Nephron (organoid): ENCODE measurements at regions not wholly inside any gene's neighbourhood (a gene's known extent, or its start where the extent isn't known, plus 50 kb on each side); places are given as distances from the start of the nearest gene placed in this dataset.

Source experiments
- H3K27ac Mint-ChIP-seq, 3 experiments: 2 replicates each; pipeline ENCODE4 v1.8.0; 2020; ENCODE audit warnings: mixed read lengths in 3 of 3, mild to moderate bottlenecking in 2 of 3, moderate library complexity in 1 of 3
- H3K27me3 Mint-ChIP-seq: 2 replicates; pipeline ENCODE4 v1.8.0; 2021; ENCODE audit warnings: low read depth, mild to moderate bottlenecking, moderate library complexity, mixed read lengths
- H3K36me3 Mint-ChIP-seq: 2 replicates; pipeline ENCODE4 v1.8.0; 2020; ENCODE audit warnings: low read depth, mixed read lengths
- H3K4me1 Mint-ChIP-seq: 2 replicates; pipeline ENCODE4 v1.8.0; 2020; ENCODE audit warnings: mixed read lengths
- H3K4me3 Mint-ChIP-seq, 3 experiments: 2 replicates each; pipeline ENCODE4 v1.8.0; 2020; ENCODE audit warnings: mild to moderate bottlenecking in 3 of 3, mixed read lengths in 3 of 3, moderate library complexity in 2 of 3
- H3K9me3 Mint-ChIP-seq: 2 replicates; pipeline ENCODE4 v1.8.0; 2020; ENCODE audit warnings: mixed read lengths
- CTCF ChIP-seq, 3 experiments: fragments of 200-600 bp; sonication (generic); IDR thresholded peaks; one replicate each; pipeline ENCODE4 v1.5.0; 2021; ENCODE audit warnings: antibody characterized with exemption in 3 of 3; ENCODE audit not compliant: unreplicated experiment in 3 of 3

- no peak overlapping the region for H3K27ac Mint-ChIP-seq
- H3K27me3 Mint-ChIP-seq = peaks cover 8% of the 10 kb centered on the region
- no peak overlapping the region for H3K4me3 Mint-ChIP-seq
- peaks cover 14% of the 10 kb centered on the region for H3K4me1 Mint-ChIP-seq
- H3K36me3 Mint-ChIP-seq = no peaks in the 10 kb centered on the region
- TF ChIP-seq CTCF (IDR thresholded peaks at IDR 0.05; ENCODE audit: unreplicated experiment in 3 of 3) = no peak
- no peaks in the 10 kb centered on the region for H3K9me3 Mint-ChIP-seq
Observed at GRCh38 chr19:30679789-30680188, 307.6 kb downstream of the ZNF536 start.

GRCh38 chr19:30679153-30679702 is 307.0 kb downstream of the ZNF536 start:
- TF ChIP-seq CTCF (IDR thresholded peaks at IDR 0.05; ENCODE audit: unreplicated experiment in 3 of 3) = no peak
- peaks cover 14% of the 10 kb centered on the region for H3K4me1 Mint-ChIP-seq
- no peaks in the 10 kb centered on the region for H3K9me3 Mint-ChIP-seq
- no peak overlapping the region for H3K27ac Mint-ChIP-seq
- no peak overlapping the region for H3K4me3 Mint-ChIP-seq
- peaks cover 8% of the 10 kb centered on the region for H3K27me3 Mint-ChIP-seq
- no peaks in the 10 kb centered on the region for H3K36me3 Mint-ChIP-seq

- no peak for TF ChIP-seq CTCF (IDR thresholded peaks at IDR 0.05; ENCODE audit: unreplicated experiment in 3 of 3)
- Mint-ChIP-seq H3K4me3 (no peak overlapping the region), H3K27ac (no peak overlapping the region), H3K4me1 (peaks cover 10% of the 10 kb centered on the region), H3K9me3 (no peaks in the 10 kb centered on the region), H3K36me3 (no peaks in the 10 kb centered on the region), H3K27me3 (peaks cover 15% of the 10 kb centered on the region)
Observed at GRCh38 chr19:30678168-30678567, 306.0 kb downstream of the ZNF536 start.

- Mint-ChIP-seq H3K9me3 (no peaks in the 10 kb centered on the region), H3K36me3 (no peaks in the 10 kb centered on the region), H3K27ac (no peak overlapping the region), H3K27me3 (peaks cover 19% of the 10 kb centered on the region), H3K4me1 (peaks cover 7% of the 10 kb centered on the region), H3K4me3 (no peak overlapping the region)
- no peak for TF ChIP-seq CTCF (IDR thresholded peaks at IDR 0.05; ENCODE audit: unreplicated experiment in 3 of 3)
Observed at GRCh38 chr19:30677702-30678101, 305.5 kb downstream of the ZNF536 start.

- Mint-ChIP-seq H3K4me3 (no peak overlapping the region), H3K9me3 (no peaks in the 10 kb centered on the region), H3K27me3 (peaks cover 22% of the 10 kb centered on the region), H3K36me3 (no peaks in the 10 kb centered on the region), H3K4me1 (peaks cover 7% of the 10 kb centered on the region), H3K27ac (no peak overlapping the region)
- no peak for TF ChIP-seq CTCF (IDR thresholded peaks at IDR 0.05; ENCODE audit: unreplicated experiment in 3 of 3)
Observed at GRCh38 chr19:30676990-30677679, 305.0 kb downstream of the ZNF536 start.

DNA sequence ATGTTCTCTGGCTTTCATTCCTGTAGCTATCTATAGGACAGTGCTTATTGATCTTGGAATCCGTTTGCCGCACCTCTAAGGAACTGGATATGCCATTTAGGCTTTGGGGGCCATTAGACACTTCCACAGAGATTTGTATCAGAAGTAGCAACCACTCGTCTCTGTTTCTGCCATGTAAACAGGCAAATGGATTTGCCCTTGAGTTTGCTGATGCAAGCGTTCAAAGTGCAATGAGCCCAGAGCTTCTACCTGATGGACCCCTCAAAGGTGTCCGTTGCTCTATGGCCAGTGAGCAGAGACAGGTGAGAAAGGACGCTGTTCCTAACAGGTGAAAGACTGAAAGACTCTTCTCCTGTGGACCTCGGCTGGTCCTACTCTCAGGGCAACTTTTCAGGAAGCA is 302.9 kb downstream of the ZNF536 start:
- Mint-ChIP-seq H3K4me1 (peaks cover 24% of the 10 kb centered on the region), H3K27me3 (peaks cover 28% of the 10 kb centered on the region), H3K36me3 (no peaks in the 10 kb centered on the region), H3K27ac (no peak overlapping the region), H3K9me3 (no peaks in the 10 kb centered on the region), H3K4me3 (no peak overlapping the region)
- TF ChIP-seq CTCF (IDR thresholded peaks at IDR 0.05; ENCODE audit: unreplicated experiment in 3 of 3) = no peak
